CD1c-positive myeloid dendritic cell (primary cell): ENCODE measurements at regions not wholly inside any gene's neighbourhood (a gene's known extent, or its start where the extent isn't known, plus 50 kb on each side); places are given as distances from the start of the nearest gene placed in this dataset.
A peak's percentile ranks its signal among the peaks of the same experiment; 100 is the strongest.
"Not testable (repeated sequence)": the region's sequence is repeated elsewhere in the genome, so short reads cannot be mapped to it uniquely, and the experiment has no call there.

Experiments used
- DNase-seq: peaks from one replicate; pipeline ENCODE4 v3.0.0-alpha.2; 2016; ENCODE audit errors: extremely low spot score

DNA sequence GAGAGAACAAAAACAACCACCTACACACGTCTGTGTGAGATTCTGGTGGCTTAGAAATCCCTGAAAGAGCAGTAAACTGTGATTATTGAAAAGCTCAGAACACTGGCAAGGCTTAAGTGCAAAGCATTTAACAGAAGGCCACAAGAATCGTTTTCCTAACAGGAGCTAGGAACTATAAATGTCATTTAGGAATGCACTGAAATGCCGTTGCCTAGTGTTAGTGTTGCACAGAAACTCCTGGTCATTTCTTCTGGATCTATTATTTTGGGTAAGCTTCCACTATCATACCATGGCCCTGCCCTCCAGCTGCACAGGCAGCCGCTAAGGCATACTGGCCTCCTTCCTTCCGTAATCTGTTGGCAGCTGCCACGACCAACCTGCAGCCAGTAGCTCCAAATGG lies 923.2 kb downstream of the NLGN4X start:
- DNase-seq: no peak

DNA sequence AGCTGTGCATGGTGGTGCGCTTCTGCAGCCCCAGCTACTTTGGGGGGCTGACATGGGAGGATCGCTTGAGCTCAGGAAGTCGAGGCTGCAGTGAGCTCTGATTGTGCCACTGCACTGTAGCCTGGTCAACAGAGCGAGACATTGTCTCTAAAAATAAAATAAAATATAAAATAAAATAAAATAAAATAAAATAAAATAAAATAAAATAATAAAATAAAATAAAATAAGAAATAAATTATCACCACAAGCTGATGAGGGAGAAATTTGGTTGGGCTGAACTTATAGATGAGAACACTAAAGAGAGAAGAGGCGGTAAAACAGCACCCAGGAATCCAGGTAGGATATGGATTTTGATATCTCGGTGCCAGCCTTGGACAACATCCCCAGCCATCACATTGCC lies 933.7 kb downstream of the NLGN4X start:
- DNase-seq: no peak

DNA sequence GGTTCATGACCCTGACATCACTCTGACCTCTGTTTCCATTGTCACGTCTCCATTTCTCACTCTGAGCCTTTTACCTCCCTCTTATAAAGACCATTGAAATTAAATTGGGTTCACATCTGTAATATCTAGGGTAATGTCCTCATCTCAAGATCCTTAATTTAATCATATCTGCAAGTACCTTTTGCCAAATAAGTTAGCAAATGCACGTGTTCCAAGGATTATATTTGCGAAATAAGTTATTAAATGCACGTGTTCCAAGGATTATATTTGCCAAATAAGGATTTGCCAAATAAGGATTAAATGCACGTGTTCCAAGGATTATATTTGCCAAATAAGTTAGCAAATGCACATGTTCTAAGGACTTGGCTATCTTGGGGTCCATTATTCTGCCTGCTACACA lies 938.0 kb downstream of the NLGN4X start:
- no peak for DNase-seq

GRCh38 chrX:5289949-5290348 lies 938.7 kb downstream of the NLGN4X start:
- not testable (repeated sequence) for DNase-seq

- DNase-seq: no peak
Measured at GRCh38 chrX:5278908-5279307, 949.8 kb downstream of the NLGN4X start.

- no peak for DNase-seq
Measured at GRCh38 chrX:5265324-5265850, 963.3 kb downstream of the NLGN4X start.

DNA sequence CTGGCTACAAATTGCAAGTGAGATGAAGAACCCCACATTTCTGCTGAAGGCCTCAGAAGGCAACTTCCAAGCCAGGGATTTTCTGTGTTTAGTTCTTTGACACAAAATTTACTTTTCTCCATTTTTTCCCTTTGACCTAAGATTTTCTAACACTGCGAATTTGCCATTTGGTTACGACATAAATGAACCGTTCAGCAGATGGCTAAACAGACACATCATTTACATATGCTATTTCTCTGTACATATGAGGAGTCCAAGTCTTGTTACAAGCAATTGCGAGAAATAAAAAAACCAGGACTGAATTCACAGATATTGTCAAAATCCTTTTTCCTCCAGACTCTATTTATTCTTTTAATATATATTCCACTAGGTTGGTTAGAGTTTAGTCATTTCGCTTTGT lies 978.6 kb downstream of the NLGN4X start:
- DNase-seq: no peak

- DNase-seq: no peak
Measured at GRCh38 chrX:5242091-5242790, 986.4 kb downstream of the NLGN4X start.

GRCh38 chrX:5236749-5237148 lies 991.9 kb downstream of the NLGN4X start:
- DNase-seq: no peak

DNA sequence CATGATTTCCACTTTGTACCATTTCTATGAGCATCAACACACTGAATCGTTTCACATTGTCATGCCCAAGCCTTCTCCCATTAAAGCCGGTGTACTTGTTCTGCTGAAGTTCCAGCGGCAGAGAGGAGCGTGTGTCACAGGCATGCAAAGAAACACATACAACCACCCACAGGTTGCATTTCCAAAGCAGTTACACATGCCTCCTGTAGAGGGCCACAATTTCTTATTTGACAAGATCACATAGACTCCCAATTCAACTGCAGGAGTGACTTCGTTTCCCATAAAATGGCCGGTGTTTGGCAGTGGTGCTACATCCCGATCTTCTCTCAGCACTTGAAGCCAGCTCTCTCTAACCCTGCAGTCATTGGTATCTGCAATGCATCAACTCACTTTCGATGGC lies 992.6 kb downstream of the NLGN4X start:
- no peak for DNase-seq

- DNase-seq: no peak
Measured at GRCh38 chrX:5233830-5234229, 994.8 kb downstream of the NLGN4X start.

GRCh38 chrX:5220421-5220820 lies 1008.2 kb downstream of the NLGN4X start:
- DNase-seq: no peak

DNA sequence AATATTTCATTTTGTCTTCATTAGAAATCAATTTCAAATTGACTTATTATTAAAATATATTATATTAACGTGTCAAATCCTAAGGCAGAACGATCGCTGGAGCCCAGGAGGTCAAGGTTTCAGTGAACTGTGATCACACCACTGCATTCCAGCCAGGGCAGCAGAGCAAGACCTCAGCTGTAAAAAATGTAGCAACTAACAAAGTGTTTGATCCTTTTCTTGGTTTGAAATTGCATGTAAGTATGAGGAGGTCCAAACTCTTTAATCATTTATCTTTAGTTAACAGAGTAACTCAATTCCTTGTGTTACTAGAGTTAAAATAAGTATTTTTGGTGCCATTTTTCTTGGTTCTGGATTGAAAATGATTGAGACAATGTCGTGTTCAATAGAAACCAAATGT lies 1033.9 kb downstream of the NLGN4X start:
- no peak for DNase-seq

DNA sequence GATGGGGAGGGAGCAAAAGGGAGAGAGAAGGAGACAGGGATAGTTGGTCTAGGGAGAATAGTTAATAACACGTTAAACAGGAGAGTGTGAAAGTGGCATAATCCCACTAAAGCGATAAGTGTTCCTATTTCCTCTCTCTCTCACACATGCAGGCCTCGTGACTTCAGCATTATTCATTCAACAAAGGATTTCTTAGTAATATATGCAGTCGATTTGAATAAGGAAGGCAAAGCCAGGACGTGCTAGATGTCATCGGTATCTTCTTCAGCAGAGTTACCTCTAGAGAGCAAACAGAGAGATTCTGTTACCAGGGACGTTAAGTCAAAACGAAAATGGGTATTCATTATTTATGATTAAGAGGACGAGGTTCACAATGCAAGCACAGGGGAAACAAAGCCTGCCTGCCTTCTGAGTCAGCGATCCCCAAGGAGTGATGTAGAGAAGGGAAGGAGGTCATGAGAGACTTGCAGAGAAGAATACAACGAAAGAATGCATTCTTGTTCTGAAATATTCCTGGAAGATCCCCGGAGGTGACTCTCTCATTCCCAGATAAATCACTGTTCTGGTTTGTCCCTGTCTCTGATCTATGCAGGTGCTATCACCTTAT lies 1048.4 kb downstream of the NLGN4X start:
- no peak for DNase-seq

DNA sequence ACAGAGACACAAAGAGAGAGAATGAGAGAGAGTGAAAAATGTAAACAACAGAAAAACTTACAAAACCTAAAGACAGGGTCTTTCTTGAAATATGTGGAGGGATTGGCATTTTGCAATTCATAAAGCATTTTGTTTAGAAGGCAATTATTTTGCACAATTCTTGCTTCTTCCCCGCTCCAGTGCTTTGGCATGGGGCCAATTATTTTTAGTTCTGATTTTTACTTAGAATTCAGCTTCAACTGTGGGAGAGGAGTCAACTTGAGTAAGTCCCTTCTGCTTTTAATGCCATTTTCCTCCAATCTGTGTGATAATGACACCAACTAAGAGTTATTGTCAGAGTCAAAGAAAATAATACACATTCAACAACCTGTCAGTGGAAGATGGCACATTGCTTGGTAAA lies 1051.9 kb downstream of the NLGN4X start:
- DNase-seq: no peak

DNA sequence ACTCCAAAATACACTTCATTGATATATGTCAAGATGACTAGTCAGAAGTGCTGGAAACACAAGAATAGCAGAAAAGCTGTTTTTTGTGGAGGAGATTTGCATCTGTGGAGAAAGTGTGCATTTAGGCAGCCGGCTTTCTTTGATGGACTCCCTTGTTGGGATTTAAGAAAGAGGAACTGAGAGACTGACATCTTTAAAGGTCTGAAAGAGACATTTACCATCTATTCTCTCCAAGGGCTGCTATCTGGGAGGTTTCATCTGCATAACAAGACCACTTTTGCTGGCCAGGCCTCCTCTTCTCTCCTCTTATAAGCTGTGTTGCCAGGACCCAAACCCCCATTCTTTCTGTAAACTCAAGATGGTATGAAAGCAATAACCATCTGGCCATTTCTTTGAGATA lies 1065.0 kb downstream of the NLGN4X start:
- DNase-seq: no peak

DNA sequence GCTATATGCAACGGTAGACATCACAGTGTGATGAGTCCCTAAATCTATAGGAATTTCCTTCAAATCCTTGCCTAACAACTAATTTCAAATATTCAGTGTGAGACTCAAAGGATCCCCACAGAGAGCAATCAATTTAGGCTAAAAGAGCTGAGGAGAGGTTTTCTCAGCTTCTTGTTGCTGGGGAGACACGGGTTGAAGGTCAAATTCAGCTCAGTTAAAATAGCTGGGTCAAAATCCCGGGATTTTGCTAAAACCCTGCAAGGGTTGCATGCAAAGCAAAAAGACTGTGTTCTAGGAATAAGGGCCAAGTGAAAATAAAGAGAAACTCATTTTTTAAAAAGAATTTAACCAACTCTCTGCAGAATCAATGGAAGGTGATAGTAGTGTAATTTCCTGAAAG lies 1073.4 kb downstream of the NLGN4X start:
- DNase-seq: no peak

DNA sequence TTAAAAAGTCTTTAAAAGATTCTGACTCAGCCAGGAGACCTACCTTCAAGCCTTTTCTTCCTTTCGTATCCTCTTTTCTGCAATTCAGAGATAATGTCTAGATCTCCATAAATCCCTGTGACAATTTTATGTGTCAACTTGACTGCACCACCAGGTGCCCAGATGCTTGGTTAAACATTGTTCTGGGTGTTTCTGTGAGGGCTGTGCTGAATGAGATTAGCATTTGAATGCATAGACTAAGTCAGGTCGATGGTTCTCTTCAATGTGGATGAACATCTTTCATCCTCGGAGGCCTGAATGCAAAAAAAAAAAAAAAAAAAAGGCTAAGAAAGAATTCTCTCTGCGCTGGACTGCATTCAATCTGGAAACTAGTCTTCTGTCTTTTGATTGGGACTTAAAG lies 1082.7 kb downstream of the NLGN4X start:
- no peak for DNase-seq

GRCh38 chrX:5142644-5143043 lies 1086.0 kb downstream of the NLGN4X start:
- DNase-seq: no peak

DNA sequence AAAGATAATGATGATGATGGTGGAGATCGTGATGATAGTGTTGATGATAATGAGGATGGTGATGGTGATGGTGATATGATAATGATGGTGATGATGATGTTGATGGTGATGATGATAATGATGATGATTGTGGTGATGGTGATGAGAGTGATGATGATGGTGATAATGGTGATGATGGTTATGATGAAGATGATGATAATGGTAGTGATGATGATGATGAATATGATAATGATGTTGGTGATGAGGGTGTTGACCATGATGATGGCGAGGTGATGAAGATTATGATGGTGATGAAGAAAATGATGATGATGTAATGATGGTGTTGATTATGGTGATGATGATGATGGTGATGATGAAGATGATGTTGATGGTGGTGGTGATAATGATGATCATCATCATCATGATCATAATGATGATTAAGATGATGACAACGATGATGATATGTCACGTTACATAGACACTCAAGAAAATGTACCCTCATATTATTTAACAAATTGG lies 1106.4 kb downstream of the NLGN4X start:
- DNase-seq: no peak

- DNase-seq: no peak
Measured at GRCh38 chrX:5117816-5118215, 1110.9 kb downstream of the NLGN4X start.

DNA sequence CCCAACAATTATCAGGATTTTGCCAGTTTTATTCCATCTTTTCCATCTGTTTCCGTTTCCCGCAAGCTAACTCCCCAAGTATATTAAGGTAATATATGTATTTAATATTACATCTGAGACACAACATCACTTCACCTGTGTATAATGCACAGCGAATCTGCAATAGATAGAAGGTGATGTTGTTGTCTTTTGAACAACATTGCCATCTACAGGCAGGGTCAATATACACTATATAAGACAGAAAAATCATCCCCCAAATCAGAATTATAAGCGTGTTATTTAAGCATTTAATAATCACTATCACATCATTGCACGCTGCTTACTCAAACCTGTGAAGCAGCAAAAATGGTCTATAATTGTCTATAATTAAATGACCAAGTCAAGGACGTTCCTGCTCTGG lies 1115.5 kb downstream of the NLGN4X start:
- peak; percentile 26 for DNase-seq

- DNase-seq: no peak
Measured at GRCh38 chrX:5100004-5100403, 1128.7 kb downstream of the NLGN4X start.
